ENCODE measurements at regions not wholly inside any gene's neighbourhood (a gene's known extent, or its start where the extent isn't known, plus 50 kb on each side); places are given as distances from the start of the nearest gene placed in this dataset.

- no peak for DNase-seq (ENCODE audit: extremely low read depth in 1 of 11, low read depth in 9 of 11, low spot score in 4 of 11)
These were observed 330.1 kb downstream of the TDRD15 start for GRCh38 chr2:21453723-21454450.

DNA sequence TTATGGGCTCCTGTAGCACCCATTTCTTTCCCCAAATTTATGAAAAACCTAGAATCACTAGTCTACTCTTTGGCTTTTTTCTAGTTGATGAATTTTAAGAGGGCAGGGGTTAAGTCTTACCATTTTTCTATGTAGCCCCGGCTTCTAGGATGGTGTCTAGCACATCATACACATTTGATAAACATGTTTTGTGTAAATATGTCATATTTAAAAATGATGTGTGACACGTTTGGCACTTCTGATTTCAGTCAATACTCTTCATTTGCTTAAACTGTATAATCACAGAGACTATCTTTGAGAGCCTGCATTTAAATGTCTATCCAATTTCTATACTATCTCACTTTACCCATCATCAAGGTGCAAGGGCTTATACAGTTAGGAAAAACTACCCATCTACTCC, 331.1 kb downstream of the TDRD15 start:
- DNase-seq (ENCODE audit: extremely low read depth in 1 of 11, low read depth in 9 of 11, low spot score in 4 of 11): no peak

DNA sequence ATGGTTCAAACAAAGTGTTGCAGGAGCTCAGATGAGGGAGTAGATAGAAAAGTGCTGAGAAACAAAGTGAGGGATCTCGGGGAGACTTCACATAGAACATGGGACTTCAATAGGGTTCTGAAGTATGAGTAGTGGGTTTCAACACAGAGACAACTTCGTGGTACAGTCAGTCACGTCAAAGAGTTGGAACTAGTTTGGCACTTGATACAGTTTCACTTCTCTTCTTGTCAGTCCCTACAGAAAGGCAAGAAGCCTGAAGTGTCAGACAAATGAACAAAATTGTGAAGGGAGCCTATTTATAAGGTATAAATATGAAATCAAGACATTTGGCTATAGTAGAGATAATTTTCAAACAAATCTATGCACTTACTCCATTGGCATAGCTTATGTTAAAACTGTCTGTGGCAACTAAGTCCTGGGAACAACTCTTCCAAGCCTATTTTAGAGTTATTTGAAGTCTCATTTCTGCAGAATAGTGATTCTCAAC, 338.0 kb downstream of the TDRD15 start:
- DNase-seq (ENCODE audit: extremely low read depth in 1 of 11, low read depth in 9 of 11, low spot score in 4 of 11): no peak

GRCh38 chr2:21466341-21466927, 342.7 kb downstream of the TDRD15 start:
- peak in 8 of 11 donors; percentile 4 to 33 (median 10) for DNase-seq (ENCODE audit: extremely low read depth in 1 of 11, low read depth in 9 of 11, low spot score in 4 of 11)

DNA sequence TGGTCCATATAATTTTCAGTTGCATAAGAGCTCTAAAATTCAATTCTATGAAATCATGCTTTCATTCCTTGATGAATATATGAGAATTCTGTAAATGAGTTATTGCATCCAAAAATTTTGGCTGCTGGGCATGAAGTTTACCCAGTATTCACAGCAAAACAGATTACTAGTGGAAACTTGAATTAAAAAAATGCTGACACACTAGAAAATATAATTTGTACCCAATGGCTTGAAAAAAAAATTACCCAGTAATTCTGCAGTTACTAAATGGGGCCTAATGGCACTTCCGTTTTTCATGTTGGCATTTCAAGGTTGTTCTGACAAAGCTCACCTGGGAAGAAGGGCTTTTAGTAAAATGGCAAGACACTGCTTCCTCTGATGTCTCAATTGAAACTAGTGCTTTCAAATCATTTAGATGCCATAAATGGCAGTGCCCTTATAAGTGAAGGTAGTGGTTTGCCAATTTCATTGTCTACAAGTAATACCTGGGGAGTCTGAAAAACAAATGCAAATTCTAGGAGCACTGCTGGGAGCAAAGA, 343.6 kb downstream of the TDRD15 start:
- DNase-seq (ENCODE audit: extremely low read depth in 1 of 11, low read depth in 9 of 11, low spot score in 4 of 11): no peak

- DNase-seq (ENCODE audit: extremely low read depth in 1 of 11, low read depth in 9 of 11, low spot score in 4 of 11): no peak
These were observed 344.1 kb downstream of the TDRD15 start for GRCh38 chr2:21467910-21468309.

DNA sequence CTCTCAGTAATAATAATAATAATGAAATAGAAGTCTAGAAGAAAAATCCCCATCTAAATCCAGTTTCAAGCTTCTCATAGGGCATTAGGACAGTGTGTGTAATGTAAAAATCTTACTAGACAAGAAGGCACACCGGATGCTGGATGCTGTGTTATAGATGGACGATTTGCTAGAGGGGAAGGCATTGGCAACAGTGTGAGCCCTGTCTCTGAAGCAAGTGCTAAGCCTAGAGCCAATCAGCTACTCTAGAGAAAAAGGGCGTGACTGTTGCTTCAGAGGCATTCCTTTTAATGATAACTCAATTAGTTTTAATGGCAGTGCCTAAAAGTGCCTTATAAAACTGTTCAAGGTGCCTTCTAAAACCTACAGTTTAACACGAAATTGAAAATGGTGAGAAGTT, 344.9 kb downstream of the TDRD15 start:
- no peak for DNase-seq (ENCODE audit: extremely low read depth in 1 of 11, low read depth in 9 of 11, low spot score in 4 of 11)

GRCh38 chr2:21469158-21469557, 345.4 kb downstream of the TDRD15 start:
- DNase-seq (ENCODE audit: extremely low read depth in 1 of 11, low read depth in 9 of 11, low spot score in 4 of 11): no peak

- no peak for DNase-seq (ENCODE audit: extremely low read depth in 1 of 11, low read depth in 9 of 11, low spot score in 4 of 11)
These were observed 345.8 kb downstream of the TDRD15 start for GRCh38 chr2:21469564-21469963.

DNA sequence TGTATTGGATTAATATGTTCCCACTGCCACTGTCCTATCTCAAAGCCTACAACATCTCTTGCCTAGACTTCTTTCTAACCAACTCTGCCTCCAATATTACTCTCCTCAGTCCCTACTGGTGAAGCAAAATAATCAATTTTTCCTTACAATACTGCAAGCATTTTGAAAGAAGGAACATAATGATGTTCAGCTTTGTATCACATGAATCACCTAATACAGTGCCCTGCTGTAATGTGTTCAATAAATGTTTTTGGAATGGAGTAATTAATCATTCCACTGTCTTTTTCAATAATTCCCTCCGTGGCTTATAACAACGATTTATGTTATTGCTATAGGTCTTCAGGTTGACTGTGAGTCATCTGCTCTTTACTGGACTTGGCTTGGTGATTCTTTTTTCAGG, 356.4 kb downstream of the TDRD15 start:
- no peak for DNase-seq (ENCODE audit: extremely low read depth in 1 of 11, low read depth in 9 of 11, low spot score in 4 of 11)

DNA sequence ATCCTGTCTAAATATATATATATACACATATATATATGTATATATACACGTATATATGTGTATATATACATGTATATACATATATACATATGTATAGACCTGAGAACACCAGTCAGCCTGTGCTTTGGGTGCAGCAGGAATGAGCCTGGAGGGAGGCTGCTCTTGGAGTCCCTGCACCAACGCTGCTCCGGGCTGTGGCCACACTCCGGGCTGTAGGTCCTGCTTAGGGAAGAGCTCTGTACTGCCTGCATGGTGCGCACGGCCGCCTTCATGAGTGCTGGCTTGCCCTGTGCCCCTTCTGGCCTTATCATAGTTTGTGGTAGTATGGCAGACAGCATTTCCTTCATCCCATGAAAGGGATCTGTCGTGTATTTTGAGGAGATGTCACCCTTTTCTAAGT, 360.9 kb downstream of the TDRD15 start:
- no peak for DNase-seq (ENCODE audit: extremely low read depth in 1 of 11, low read depth in 9 of 11, low spot score in 4 of 11)

- no peak for DNase-seq (ENCODE audit: extremely low read depth in 1 of 11, low read depth in 9 of 11, low spot score in 4 of 11)
These were observed 362.7 kb downstream of the TDRD15 start for GRCh38 chr2:21486445-21486844.

DNA sequence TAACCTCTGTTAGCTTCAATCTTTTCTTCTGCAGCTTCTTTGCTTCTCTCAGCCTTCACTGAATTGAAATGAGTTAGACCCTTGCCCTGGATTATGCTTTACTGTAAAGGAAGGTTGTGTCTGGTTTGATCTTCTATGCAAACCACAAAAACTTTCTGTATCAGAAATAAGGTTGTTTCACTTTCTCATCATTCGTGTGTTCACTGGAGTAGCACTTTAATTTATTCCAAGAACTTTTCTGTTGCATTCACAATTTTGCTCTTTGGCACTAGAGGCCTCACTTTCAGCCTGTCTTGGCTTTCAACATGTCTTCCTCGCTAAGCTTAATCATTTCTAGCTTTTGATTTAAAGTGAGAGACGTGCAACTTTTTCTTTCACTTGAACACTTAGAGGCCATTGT, 365.3 kb downstream of the TDRD15 start:
- no peak for DNase-seq (ENCODE audit: extremely low read depth in 1 of 11, low read depth in 9 of 11, low spot score in 4 of 11)

GRCh38 chr2:21498016-21498415, 374.2 kb downstream of the TDRD15 start:
- no peak for DNase-seq (ENCODE audit: extremely low read depth in 1 of 11, low read depth in 9 of 11, low spot score in 4 of 11)

- no peak for DNase-seq (ENCODE audit: extremely low read depth in 1 of 11, low read depth in 9 of 11, low spot score in 4 of 11)
These were observed 376.7 kb downstream of the TDRD15 start for GRCh38 chr2:21500401-21500945.

- DNase-seq (ENCODE audit: extremely low read depth in 1 of 11, low read depth in 9 of 11, low spot score in 4 of 11): no peak
These were observed 377.7 kb downstream of the TDRD15 start for GRCh38 chr2:21501376-21502027.

GRCh38 chr2:21515903-21516302, 392.1 kb downstream of the TDRD15 start:
- DNase-seq (ENCODE audit: extremely low read depth in 1 of 11, low read depth in 9 of 11, low spot score in 4 of 11): no peak

DNA sequence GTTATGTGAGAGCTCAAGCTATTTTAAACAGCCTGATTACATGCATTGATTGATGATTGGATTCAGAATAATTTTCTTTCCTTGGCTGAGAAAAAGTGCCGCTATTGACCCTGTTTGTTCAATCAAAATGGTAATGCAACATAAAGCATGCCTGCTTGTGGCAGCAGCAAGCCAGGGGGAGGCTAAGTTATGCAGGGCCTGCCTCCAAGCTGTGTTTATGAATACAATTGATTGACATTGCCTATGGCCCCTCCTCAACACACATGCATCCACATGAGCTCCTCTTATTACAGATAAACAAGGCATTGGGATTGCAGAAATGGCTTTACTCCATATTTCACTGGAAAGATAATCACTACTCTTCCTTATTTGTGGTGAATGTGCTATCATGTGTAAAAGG, 395.6 kb downstream of the TDRD15 start:
- no peak for DNase-seq (ENCODE audit: extremely low read depth in 1 of 11, low read depth in 9 of 11, low spot score in 4 of 11)

DNA sequence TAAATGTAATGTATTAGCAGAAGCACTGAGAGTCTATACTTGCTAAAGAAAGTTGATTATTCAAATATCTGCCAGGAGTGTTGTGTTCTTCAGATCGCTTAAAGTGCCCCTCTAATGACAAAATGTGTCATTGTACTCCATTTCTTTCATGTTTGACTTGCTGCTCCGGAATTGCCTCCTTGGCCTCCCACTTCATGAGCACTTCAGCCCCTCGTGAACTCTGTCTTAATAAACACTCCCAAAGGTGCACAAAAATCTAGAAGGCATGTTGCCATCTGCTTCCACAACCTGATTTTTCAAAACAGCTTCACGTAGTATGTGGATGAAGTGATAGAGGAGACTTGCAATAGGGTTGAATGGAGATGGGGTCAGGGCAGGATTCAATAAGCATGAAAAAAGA, 396.1 kb downstream of the TDRD15 start:
- no peak for DNase-seq (ENCODE audit: extremely low read depth in 1 of 11, low read depth in 9 of 11, low spot score in 4 of 11)

DNA sequence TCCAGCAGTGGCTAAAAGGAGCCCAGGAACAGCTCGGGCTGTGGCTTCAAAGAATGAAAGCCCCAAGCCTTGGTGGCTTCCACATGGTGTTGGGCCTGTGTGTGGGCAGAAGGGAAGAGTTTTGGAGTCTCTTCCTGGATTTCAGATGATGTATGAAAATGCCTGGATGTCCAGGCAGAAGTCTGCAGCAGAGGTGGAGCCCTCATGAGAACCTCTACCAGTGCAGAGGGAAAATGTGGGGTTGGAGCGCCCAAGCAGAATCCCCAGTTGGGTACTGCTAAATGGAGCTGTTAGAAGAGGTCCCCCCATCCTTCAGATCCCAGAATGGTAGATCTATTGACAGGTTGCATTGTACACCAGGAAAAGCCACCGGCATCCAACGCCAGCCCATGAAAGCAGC, 412.1 kb downstream of the TDRD15 start:
- DNase-seq (ENCODE audit: extremely low read depth in 1 of 11, low read depth in 9 of 11, low spot score in 4 of 11): no peak
